ENCODE measurements at regions not wholly inside any gene's neighbourhood (a gene's known extent, or its start where the extent isn't known, plus 50 kb on each side); places are given as distances from the start of the nearest gene placed in this dataset.

DNA sequence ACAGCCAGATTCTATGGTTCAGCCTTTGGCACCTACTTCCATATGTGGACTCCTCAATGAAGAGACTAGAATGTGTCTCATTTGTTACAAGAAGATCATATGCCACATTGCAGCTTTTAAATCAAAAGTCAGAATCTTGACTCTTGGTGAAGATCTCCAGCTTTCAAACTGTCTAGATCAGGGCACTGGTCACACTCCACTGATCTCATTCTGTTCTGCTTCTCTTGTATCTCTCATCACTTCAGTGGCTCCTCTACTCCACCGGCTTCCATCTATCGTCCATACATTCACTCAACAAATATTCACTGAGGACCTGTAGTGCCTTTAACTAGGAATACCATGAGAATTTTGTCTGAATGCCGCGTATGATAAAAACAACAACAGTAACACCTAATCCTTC is 203.3 kb upstream of the LPP start:
- Mint-ChIP-seq H3K36me3 (ENCODE audit: low read depth) (no peaks in the 10 kb centered on the region), H3K4me1 (ENCODE audit: low read depth) (peaks cover 12% of the 10 kb centered on the region)
- CTCF ChIA-PET, result interaction anchor here (0.6 to 1.8 kb wide), 5 partner anchors 9 to 213 kb away, joined by 3 to 5 read pairs (median 3); no protein-coding TSS in a partner anchor

DNA sequence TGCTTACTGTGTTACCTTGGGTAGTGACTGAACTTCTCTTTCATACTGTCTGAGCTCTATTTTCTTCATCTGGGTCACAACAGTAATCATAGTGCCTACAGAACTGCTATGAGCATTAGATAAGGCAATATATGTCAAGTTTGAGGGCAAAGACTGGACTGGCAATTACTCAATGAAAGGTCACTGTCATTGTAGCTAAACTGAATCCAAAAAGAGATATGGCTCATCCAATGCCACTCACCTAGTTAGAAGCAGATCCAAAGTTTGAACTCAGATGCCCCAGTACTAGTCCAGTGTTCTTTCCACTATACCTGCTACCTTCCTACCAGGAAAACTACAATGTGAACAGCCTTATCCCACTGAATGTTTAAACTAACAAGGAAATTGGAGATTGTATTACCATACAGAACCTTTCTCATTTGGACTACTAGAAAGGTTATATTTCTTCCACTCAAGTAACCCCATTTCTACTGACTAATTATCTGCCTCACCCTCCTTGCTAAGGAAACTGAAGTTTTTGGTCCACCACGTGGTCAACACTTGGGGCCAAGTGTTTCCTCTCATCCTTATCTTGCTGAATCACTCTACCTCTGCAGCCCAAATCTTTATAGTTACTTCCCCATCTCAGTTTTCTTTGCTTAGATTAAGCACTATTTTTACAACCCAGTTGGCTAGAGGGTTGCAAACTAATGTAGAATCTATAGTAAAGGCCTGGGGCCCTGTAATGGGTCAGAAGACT is 202.3 kb upstream of the LPP start:
- intact Hi-C loops (cut with micrococcal nuclease), result no loop called here
- DNase-seq (peak; percentile 25), ATAC-seq (peak; percentile 65)
- H3K4me1 Mint-ChIP-seq (ENCODE audit: low read depth), result peaks cover 16% of the 10 kb centered on the region
- H3K9me3 Mint-ChIP-seq, result no peaks in the 10 kb centered on the region
- TF ChIP-seq, protein P1, sequence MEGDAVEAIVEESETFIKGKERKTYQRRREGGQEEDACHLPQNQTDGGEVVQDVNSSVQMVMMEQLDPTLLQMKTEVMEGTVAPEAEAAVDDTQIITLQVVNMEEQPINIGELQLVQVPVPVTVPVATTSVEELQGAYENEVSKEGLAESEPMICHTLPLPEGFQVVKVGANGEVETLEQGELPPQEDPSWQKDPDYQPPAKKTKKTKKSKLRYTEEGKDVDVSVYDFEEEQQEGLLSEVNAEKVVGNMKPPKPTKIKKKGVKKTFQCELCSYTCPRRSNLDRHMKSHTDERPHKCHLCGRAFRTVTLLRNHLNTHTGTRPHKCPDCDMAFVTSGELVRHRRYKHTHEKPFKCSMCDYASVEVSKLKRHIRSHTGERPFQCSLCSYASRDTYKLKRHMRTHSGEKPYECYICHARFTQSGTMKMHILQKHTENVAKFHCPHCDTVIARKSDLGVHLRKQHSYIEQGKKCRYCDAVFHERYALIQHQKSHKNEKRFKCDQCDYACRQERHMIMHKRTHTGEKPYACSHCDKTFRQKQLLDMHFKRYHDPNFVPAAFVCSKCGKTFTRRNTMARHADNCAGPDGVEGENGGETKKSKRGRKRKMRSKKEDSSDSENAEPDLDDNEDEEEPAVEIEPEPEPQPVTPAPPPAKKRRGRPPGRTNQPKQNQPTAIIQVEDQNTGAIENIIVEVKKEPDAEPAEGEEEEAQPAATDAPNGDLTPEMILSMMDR (IDR thresholded peaks at IDR 0.05), result no peak
- CTCF ChIA-PET, result interaction anchor here (1.8 kb wide), 1 partner anchor 10 kb away, joined by 4 read pairs; no protein-coding TSS in a partner anchor
- no peaks in the 10 kb centered on the region for H3K36me3 Mint-ChIP-seq (ENCODE audit: low read depth)
- POLR2A ChIA-PET, result no interaction called here
- H3K27me3 Mint-ChIP-seq, result no peaks in the 10 kb centered on the region
- H3K4me3 Mint-ChIP-seq, result no peak overlapping the region
- no peak overlapping the region for H3K27ac Mint-ChIP-seq

More for the DNA sequence above, 203.3 kb upstream of the LPP start:
- DNase-seq, result no peak
- no peaks in the 10 kb centered on the region for H3K27me3 Mint-ChIP-seq
- no peak overlapping the region for H3K4me3 Mint-ChIP-seq
- ATAC-seq, result no peak
- intact Hi-C loops (cut with micrococcal nuclease), result no loop called here
- no peaks in the 10 kb centered on the region for H3K9me3 Mint-ChIP-seq
- TF ChIP-seq, protein P1 (IDR thresholded peaks at IDR 0.05), result no peak
- no peak overlapping the region for H3K27ac Mint-ChIP-seq
- POLR2A ChIA-PET, result no interaction called here

DNA sequence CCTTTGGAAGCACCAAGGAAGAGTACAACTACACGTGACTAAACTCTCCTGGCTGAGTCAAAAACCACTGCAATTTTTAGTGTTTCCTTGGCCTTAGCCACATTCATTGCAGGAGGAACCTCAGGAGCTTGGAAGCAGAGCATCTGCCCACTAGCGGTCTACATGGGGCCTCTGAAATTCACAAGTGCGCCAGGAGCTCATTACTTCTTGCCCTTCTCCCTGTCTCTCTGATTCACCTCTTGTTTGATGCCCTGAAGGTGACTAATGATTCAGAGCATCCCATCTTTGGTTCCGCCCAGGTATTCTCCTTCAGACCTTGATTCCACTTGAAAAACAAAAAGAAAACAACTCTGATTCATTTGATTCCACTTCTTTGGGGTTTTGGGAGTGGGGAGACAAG is 201.1 kb upstream of the LPP start:
- no peaks in the 10 kb centered on the region for H3K9me3 Mint-ChIP-seq
- no peaks in the 10 kb centered on the region for H3K36me3 Mint-ChIP-seq (ENCODE audit: low read depth)
- H3K27ac Mint-ChIP-seq, result no peak overlapping the region
- ChIA-PET CTCF (interaction anchor here (1.4 to 5.6 kb wide), 2 partner anchors 23 to 213 kb away, joined by 3 to 20 read pairs; no protein-coding TSS in a partner anchor), POLR2A (no interaction called here)
- no peak for ATAC-seq
- H3K4me1 Mint-ChIP-seq (ENCODE audit: low read depth), result peaks cover 27% of the 10 kb centered on the region
- H3K4me3 Mint-ChIP-seq, result no peak overlapping the region
- DNase-seq, result no peak
- intact Hi-C loops (cut with micrococcal nuclease), result no loop called here
- no peaks in the 10 kb centered on the region for H3K27me3 Mint-ChIP-seq
- TF ChIP-seq, protein P1 (IDR thresholded peaks at IDR 0.05), result no peak

DNA sequence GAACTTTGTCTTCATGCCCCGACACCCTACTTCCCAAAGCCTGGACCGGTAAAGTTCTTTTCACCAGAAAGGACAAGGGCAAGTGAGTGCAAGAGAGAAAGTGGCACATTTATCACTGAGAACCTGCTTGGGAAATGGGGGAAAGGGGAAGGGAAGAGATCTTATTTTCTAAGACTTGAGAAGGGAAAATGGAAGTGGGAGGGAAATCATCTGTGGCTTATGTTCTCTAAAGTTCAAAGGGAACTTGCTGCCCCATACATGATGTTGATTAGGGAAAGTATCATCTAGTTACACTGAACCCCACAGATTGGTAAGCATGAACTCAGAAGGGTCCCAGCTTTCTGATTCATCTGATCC is 199.5 kb upstream of the LPP start:
- no peak for DNase-seq
- no peaks in the 10 kb centered on the region for H3K36me3 Mint-ChIP-seq (ENCODE audit: low read depth)
- no peaks in the 10 kb centered on the region for H3K27me3 Mint-ChIP-seq
- peaks cover 40% of the 10 kb centered on the region for H3K4me1 Mint-ChIP-seq (ENCODE audit: low read depth)
- ATAC-seq, result no peak
- no peak overlapping the region for H3K27ac Mint-ChIP-seq
- H3K9me3 Mint-ChIP-seq, result no peaks in the 10 kb centered on the region
- TF ChIP-seq, protein P1 (IDR thresholded peaks at IDR 0.05), result no peak
- intact Hi-C loops (cut with micrococcal nuclease), result no loop called here
- ChIA-PET CTCF (interaction anchor here (1.0 to 5.6 kb wide), 5 partner anchors 9 to 215 kb away, joined by 3 to 20 read pairs (median 3); no protein-coding TSS in a partner anchor), POLR2A (interaction anchor here (0.5 to 1.5 kb wide), 2 partner anchors 9 to 12 kb away, joined by 3 read pairs; no protein-coding TSS in a partner anchor)
- H3K4me3 Mint-ChIP-seq, result no peak overlapping the region

DNA sequence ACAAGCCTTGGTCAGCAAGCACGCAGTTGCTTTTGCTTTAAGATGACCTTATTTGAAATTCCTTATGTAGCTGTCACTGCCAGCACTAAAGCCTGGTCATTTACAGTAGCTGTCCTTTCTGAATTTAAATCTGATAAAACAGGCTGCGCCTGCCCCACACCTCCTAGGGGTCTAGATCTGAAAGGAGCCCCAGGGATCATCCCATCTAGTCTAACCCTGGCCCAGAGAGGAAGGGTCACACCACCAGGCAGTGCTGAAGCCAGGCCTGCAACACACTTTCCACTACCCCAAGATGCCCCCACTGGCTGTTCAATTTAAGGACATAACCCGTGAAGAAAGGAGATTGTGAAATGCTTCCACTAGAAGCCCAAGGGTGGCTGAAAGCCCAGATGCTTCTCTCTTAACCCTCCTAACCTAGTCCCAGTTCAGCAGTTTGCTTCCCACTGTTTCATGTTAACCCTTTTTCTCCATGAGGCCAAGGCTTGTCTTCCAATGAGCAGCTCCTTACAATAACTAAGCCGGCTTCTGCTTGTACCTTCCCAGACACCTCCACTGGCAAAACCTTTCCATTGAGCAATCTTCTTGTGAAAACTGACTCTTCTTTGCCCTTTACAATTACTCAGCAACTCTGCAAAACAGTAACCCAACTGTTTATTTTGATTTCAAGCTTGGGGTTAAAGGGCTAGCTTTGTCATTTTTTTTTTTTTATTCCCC is 198.9 kb upstream of the LPP start:
- Mint-ChIP-seq H3K36me3 (ENCODE audit: low read depth) (no peaks in the 10 kb centered on the region), H3K27me3 (no peaks in the 10 kb centered on the region), H3K4me1 (ENCODE audit: low read depth) (peaks cover 41% of the 10 kb centered on the region), H3K27ac (no peak overlapping the region), H3K9me3 (no peaks in the 10 kb centered on the region), H3K4me3 (no peak overlapping the region)
- intact Hi-C loops (cut with micrococcal nuclease), result no loop called here
- ChIA-PET POLR2A (interaction anchor here (0.5 to 1.5 kb wide), 3 partner anchors 8 to 160 kb away, joined by 3 read pairs; no protein-coding TSS in a partner anchor), CTCF (interaction anchor here (0.9 to 5.6 kb wide), 4 partner anchors 9 to 215 kb away, joined by 3 to 20 read pairs (median 6); no protein-coding TSS in a partner anchor)
- ATAC-seq (no peak), DNase-seq (no peak)
- TF ChIP-seq, protein P1 (IDR thresholded peaks at IDR 0.05), result no peak

Measured in activated CD8-positive, alpha-beta T cell treated with anti-CD3 and anti-CD28 coated beads for 36 hours (primary cell).